Tibial nerve (tissue), 4 donors: ENCODE measurements at regions not wholly inside any gene's neighbourhood (a gene's known extent, or its start where the extent isn't known, plus 50 kb on each side); places are given as distances from the start of the nearest gene placed in this dataset.

Experiments
- DNase-seq, 2 donors: peaks; one replicate each; pipeline ENCODE4 v3.0.0-alpha.2; 2019; ENCODE audit warnings: low spot score in 2 of 2
- H3K27ac ChIP-seq, 4 donors: fragments of 200-600 bp; sonication (generic) in 3 of 4; one replicate each; pipeline ENCODE4 v1.5.1; 2017 to 2019; ENCODE audit warnings: mild to moderate bottlenecking in 1 of 4
- H3K27me3 ChIP-seq, 2 donors: fragments of 200-600 bp; sonication (generic) in 1 of 2; one replicate each; pipeline versions ENCODE4 v1.5.1 to v1.6.0; 2017 to 2019
- H3K36me3 ChIP-seq, 3 donors: fragments of 200-600 bp; sonication (generic); one replicate each; pipeline ENCODE4 v1.5.1; 2018 to 2019
- H3K4me1 ChIP-seq, 4 donors: fragments of 200-600 bp; sonication (generic) in 3 of 4; one replicate each; pipeline ENCODE4 v1.5.1; 2017 to 2019
- H3K4me3 ChIP-seq, 4 donors: fragments of 200-600 bp; sonication (generic) in 3 of 4; one replicate each; pipeline ENCODE4 v1.5.1; 2017 to 2019; ENCODE audit warnings: mild to moderate bottlenecking in 1 of 4, moderate library complexity in 1 of 4
- H3K9me3 ChIP-seq, 4 donors: fragments of 200-600 bp; sonication (generic) in 3 of 4; one replicate each; pipeline ENCODE4 v1.5.1; 2017 to 2019
- EP300 ChIP-seq, 2 donors: sonication (generic); formaldehyde crosslinking; IDR thresholded peaks; one replicate each; pipeline ENCODE4 v1.6.1; 2017; ENCODE audit warnings: antibody characterized with exemption in 2 of 2, mild to moderate bottlenecking in 1 of 2
- POLR2A ChIP-seq, 2 donors: fragments of 450-650 bp; IDR thresholded peaks; one replicate each; pipeline ENCODE4 v1.6.1; 2017; ENCODE audit warnings: antibody characterized with exemption in 2 of 2, mild to moderate bottlenecking in 2 of 2, moderate library complexity in 2 of 2
- WGBS, 2 donors: methylation state at CpG; one replicate each; pipeline ENCODE4 v1.1.5; 2018; 5-methylcytosine and 5-hydroxymethylcytosine counted together
- TF ChIP-seq, protein P1 (sequence below), 5 experiments: fragments of 200-600 bp in 3 of 5; fragments of 450-650 bp in 2 of 5; sonication (generic) in 3 of 5; IDR thresholded peaks; one replicate each; pipeline ENCODE4 v1.5.1; 2016 to 2019; ENCODE audit warnings: antibody characterized with exemption in 5 of 5, mild to moderate bottlenecking in 3 of 5, moderate library complexity in 2 of 5

DNA sequence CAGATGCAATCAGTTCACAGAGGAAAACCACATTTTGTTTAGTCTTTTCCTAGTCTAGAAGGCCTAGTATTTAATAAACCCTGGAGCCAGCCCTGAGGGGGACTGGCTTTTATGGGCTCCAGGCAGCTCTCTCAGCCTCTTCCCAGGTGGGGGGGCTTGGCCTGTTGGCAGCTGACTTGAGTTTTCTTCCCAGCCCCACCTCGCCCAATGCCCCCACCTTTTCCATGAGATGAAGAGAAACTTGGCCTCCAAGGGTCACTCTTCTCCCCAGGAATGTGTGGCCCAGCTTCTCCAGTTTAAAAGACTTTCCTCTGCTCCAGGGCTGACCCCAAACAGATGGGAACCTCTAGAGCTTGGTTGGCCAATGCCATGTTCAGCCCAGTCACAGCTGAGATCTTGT is 196.1 kb downstream of the BMP7 start:
- DNase-seq, result no peak
- H3K4me3 ChIP-seq, result no peak overlapping the region
- H3K27me3 ChIP-seq, result peaks cover 0 to 51% of the 10 kb centered on the region in 2 donors
- no peaks in the 10 kb centered on the region for H3K36me3 ChIP-seq
- TF ChIP-seq EP300 (IDR thresholded peaks at IDR 0.05) (no peak), POLR2A (IDR thresholded peaks at IDR 0.05) (no peak)
- TF ChIP-seq, protein P1, sequence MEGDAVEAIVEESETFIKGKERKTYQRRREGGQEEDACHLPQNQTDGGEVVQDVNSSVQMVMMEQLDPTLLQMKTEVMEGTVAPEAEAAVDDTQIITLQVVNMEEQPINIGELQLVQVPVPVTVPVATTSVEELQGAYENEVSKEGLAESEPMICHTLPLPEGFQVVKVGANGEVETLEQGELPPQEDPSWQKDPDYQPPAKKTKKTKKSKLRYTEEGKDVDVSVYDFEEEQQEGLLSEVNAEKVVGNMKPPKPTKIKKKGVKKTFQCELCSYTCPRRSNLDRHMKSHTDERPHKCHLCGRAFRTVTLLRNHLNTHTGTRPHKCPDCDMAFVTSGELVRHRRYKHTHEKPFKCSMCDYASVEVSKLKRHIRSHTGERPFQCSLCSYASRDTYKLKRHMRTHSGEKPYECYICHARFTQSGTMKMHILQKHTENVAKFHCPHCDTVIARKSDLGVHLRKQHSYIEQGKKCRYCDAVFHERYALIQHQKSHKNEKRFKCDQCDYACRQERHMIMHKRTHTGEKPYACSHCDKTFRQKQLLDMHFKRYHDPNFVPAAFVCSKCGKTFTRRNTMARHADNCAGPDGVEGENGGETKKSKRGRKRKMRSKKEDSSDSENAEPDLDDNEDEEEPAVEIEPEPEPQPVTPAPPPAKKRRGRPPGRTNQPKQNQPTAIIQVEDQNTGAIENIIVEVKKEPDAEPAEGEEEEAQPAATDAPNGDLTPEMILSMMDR (IDR thresholded peaks at IDR 0.05), result no peak
- no peak overlapping the region for H3K27ac ChIP-seq
- WGBS, 2 donors, result 83 to 91% methylated on average over 1 of the region's 1 CpG
- no peaks in the 10 kb centered on the region for H3K9me3 ChIP-seq
- no peaks in the 10 kb centered on the region for H3K4me1 ChIP-seq

DNA sequence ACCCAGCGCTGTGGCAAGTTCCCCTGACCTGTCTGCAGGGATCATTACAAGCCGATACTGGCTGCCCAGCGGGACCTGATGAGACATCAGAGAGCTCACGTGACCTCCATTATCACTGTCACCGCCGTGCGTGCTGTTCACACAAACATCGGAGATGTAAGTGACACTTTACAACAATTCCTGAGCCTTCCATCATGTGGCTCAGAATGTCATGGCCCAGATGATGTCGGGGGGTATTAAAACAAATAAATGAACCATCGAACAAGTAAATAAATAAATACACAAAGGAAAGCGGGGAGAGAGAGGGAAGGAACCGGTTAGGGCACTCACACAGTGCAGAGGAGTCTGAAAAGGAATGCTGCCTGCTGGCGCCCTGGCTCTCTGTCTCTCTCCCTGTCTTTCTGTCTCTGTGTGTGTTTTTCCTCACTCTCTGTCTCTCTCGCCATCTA is 195.1 kb downstream of the BMP7 start:
- H3K4me3 ChIP-seq, result no peak overlapping the region
- peaks cover 0 to 48% of the 10 kb centered on the region in 2 donors for H3K27me3 ChIP-seq
- no peaks in the 10 kb centered on the region for H3K4me1 ChIP-seq
- H3K36me3 ChIP-seq, result no peaks in the 10 kb centered on the region
- WGBS, 2 donors, result 12 to 13% methylated on average over 14 of the region's 14 CpGs
- H3K27ac ChIP-seq, result no peak overlapping the region
- DNase-seq, result no peak
- H3K9me3 ChIP-seq, result peaks cover 0 to 1% (median 0%) of the 10 kb centered on the region in 4 donors
- TF ChIP-seq, protein P1 (IDR thresholded peaks at IDR 0.05), result no peak
- TF ChIP-seq EP300 (IDR thresholded peaks at IDR 0.05) (no peak), POLR2A (IDR thresholded peaks at IDR 0.05) (no peak)

GRCh38 chr20:57071954-57072583 is 194.4 kb downstream of the BMP7 start:
- H3K4me1 ChIP-seq, result no peaks in the 10 kb centered on the region
- WGBS, 2 donors, result 36 to 43% methylated on average over 6 to 7 of the region's 8 CpGs
- H3K27ac ChIP-seq, result no peak overlapping the region
- H3K9me3 ChIP-seq, result peaks cover 0 to 4% (median 0%) of the 10 kb centered on the region in 4 donors
- TF ChIP-seq, protein P1 (IDR thresholded peaks at IDR 0.05), result no peak
- TF ChIP-seq POLR2A (IDR thresholded peaks at IDR 0.05) (no peak), EP300 (IDR thresholded peaks at IDR 0.05) (no peak)
- no peak for DNase-seq
- H3K36me3 ChIP-seq, result no peaks in the 10 kb centered on the region
- no peak overlapping the region for H3K4me3 ChIP-seq
- peaks cover 0 to 48% of the 10 kb centered on the region in 2 donors for H3K27me3 ChIP-seq

- H3K27ac ChIP-seq, result no peak overlapping the region
- H3K9me3 ChIP-seq, result peaks cover 0 to 17% (median 5%) of the 10 kb centered on the region in 4 donors
- H3K36me3 ChIP-seq, result no peaks in the 10 kb centered on the region
- H3K27me3 ChIP-seq, result peaks cover 0 to 47% of the 10 kb centered on the region in 2 donors
- H3K4me1 ChIP-seq, result no peaks in the 10 kb centered on the region
- no peak overlapping the region for H3K4me3 ChIP-seq
- TF ChIP-seq EP300 (IDR thresholded peaks at IDR 0.05), result no peak
- TF ChIP-seq, protein P1 (IDR thresholded peaks at IDR 0.05), result no peak
- no peak for TF ChIP-seq POLR2A (IDR thresholded peaks at IDR 0.05)
- WGBS, 2 donors, result 75 to 76% methylated on average over 8 of the region's 8 CpGs
- DNase-seq, result no peak
These were observed 193.0 kb downstream of the BMP7 start for GRCh38 chr20:57073402-57073801.

GRCh38 chr20:57074386-57074785 is 192.1 kb downstream of the BMP7 start:
- Histone ChIP-seq H3K4me1 (no peaks in the 10 kb centered on the region), H3K27ac (no peak overlapping the region), H3K4me3 (no peak overlapping the region), H3K36me3 (no peaks in the 10 kb centered on the region), H3K27me3 (peaks cover 0 to 37% of the 10 kb centered on the region in 2 donors), H3K9me3 (peaks cover 0 to 27% (median 8%) of the 10 kb centered on the region in 4 donors)
- no peak for DNase-seq
- 82 to 86% methylated on average over 12 of the region's 12 CpGs for WGBS, 2 donors
- TF ChIP-seq EP300 (IDR thresholded peaks at IDR 0.05), result no peak
- TF ChIP-seq POLR2A (IDR thresholded peaks at IDR 0.05), result no peak
- TF ChIP-seq, protein P1 (IDR thresholded peaks at IDR 0.05), result no peak
